Chondrocyte (in vitro differentiated cells): ENCODE measurements at regions not wholly inside any gene's neighbourhood (a gene's known extent, or its start where the extent isn't known, plus 50 kb on each side); places are given as distances from the start of the nearest gene placed in this dataset.

ENCODE experiments used
- DNase-seq: peaks from one replicate; pipeline ENCODE4 v3.0.0; 2021; ENCODE audit warnings: mixed read lengths, low spot score
- H3K27ac Mint-ChIP-seq: one replicate; pipeline ENCODE4 v1.8.0; 2021; ENCODE audit warnings: mild to moderate bottlenecking, moderate library complexity, mixed read lengths; ENCODE audit not compliant: unreplicated experiment
- H3K27me3 Mint-ChIP-seq: 2 replicates; pipeline ENCODE4 v1.8.0; 2021; ENCODE audit warnings: low read depth, mixed read lengths
- H3K36me3 Mint-ChIP-seq: 2 replicates; pipeline ENCODE4 v1.8.0; 2021; ENCODE audit warnings: low read depth, mixed read lengths
- H3K4me1 Mint-ChIP-seq: 2 replicates; pipeline ENCODE4 v1.8.0; 2021; ENCODE audit warnings: low read depth, mild to moderate bottlenecking, mixed read lengths
- H3K4me3 Mint-ChIP-seq: one replicate; pipeline ENCODE4 v1.8.0; 2021; ENCODE audit warnings: mild to moderate bottlenecking, moderate library complexity, mixed read lengths; ENCODE audit not compliant: unreplicated experiment
- H3K9me3 Mint-ChIP-seq: 2 replicates; pipeline ENCODE4 v1.8.0; 2021; ENCODE audit warnings: low read depth, mixed read lengths
- TF ChIP-seq, protein P1 (sequence below): fragments of 200-600 bp; sonication (generic); IDR thresholded peaks from 2 replicates; pipeline ENCODE4 v1.5.0; 2021; ENCODE audit warnings: antibody characterized with exemption, mild to moderate bottlenecking, moderate library complexity

DNA sequence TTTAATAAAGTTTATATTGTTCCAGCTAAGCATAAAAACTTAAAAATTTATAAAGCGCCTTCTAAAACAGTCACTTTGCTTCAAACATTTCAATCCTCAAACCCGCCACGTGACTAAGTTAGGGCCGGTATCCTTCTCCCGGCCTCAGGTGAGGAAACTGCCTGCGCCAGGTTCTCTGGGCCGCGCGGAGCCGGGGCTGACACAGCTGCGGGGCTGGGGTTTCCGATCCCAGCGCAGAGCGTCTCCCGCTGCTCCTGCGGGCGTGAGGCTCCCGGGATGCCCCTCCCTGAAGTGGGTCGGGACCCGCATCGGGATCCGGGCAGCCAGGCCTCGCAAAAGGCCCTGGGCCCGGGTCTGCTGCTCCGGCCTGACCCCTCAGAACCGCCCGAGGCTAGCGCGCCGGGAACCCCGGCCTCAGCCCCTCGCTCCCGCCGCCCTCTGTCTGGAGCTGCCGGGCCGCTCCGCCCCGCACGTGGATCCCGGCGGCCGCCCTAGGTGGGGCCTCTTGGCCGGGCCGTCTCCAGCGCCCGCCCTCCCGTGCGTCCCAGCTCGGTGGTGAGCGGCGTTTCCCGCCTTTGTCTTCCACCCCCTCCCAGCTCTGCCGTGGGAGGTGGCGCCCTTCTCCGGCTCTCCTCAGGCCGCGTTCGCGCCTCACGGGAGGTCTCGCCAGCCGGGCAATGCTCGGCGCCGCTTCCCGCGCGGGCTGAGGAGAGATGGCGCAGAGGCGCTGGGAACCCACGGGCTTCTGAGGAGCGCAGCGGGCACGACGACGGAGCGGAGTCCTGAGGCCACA is 267.9 kb downstream of the DLL1 start:
- Mint-ChIP-seq H3K36me3 (no peaks in the 10 kb centered on the region), H3K4me3 (no peak overlapping the region), H3K4me1 (no peaks in the 10 kb centered on the region), H3K27ac (no peak overlapping the region), H3K27me3 (no peaks in the 10 kb centered on the region), H3K9me3 (no peaks in the 10 kb centered on the region)
- TF ChIP-seq, protein P1, sequence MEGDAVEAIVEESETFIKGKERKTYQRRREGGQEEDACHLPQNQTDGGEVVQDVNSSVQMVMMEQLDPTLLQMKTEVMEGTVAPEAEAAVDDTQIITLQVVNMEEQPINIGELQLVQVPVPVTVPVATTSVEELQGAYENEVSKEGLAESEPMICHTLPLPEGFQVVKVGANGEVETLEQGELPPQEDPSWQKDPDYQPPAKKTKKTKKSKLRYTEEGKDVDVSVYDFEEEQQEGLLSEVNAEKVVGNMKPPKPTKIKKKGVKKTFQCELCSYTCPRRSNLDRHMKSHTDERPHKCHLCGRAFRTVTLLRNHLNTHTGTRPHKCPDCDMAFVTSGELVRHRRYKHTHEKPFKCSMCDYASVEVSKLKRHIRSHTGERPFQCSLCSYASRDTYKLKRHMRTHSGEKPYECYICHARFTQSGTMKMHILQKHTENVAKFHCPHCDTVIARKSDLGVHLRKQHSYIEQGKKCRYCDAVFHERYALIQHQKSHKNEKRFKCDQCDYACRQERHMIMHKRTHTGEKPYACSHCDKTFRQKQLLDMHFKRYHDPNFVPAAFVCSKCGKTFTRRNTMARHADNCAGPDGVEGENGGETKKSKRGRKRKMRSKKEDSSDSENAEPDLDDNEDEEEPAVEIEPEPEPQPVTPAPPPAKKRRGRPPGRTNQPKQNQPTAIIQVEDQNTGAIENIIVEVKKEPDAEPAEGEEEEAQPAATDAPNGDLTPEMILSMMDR, result no peak
- no peak for DNase-seq

DNA sequence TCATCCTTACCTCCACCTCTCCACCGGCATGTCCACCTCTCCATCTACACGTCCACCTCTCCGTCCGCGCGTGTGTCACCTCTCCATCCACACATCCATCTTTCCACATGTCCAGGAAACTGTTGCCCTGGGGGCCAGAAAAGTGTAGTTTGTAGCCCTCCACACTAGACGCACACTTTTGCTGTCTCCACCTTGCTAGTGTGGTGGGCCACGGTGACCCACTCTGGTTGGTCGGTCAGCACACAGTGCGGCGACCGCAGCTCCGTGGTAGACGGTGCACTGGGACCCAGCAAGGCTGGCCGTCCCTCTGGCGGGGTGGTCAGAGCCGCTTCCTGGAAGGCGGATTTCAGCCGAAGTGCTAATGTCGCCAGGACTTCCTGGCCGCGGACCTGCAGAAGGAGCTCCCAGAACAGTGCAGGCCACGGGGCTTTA is 268.6 kb downstream of the DLL1 start:
- DNase-seq, result no peak
- TF ChIP-seq, protein P1, result no peak
- H3K27me3 Mint-ChIP-seq, result peaks cover 2% of the 10 kb centered on the region
- H3K36me3 Mint-ChIP-seq, result no peaks in the 10 kb centered on the region
- H3K4me1 Mint-ChIP-seq, result no peaks in the 10 kb centered on the region
- H3K9me3 Mint-ChIP-seq, result no peaks in the 10 kb centered on the region
- no peak overlapping the region for H3K27ac Mint-ChIP-seq
- no peak overlapping the region for H3K4me3 Mint-ChIP-seq

DNA sequence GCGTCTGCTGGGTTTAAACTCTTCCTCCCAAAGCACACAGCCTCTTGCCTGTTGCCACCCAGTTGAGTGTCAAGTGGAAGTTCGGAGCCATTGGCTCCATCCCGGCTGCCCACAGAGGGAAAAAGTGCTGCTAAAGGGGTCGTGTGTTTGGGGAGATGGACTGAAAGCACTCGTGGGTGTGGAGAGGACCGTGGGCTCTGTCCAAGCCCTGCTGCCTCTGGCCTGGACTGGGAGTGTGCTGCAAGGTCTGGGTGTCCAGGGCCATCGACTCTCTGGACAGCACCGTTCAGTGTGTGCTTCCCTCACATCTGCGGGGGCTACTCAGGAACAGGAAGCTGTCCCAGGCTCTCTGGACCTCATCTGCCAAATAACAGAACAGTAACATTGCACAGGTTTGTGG is 269.3 kb downstream of the DLL1 start:
- Mint-ChIP-seq H3K9me3 (no peaks in the 10 kb centered on the region), H3K4me1 (no peaks in the 10 kb centered on the region), H3K36me3 (no peaks in the 10 kb centered on the region), H3K4me3 (no peak overlapping the region), H3K27me3 (peaks cover 5% of the 10 kb centered on the region), H3K27ac (no peak overlapping the region)
- TF ChIP-seq, protein P1, result no peak
- no peak for DNase-seq

DNA sequence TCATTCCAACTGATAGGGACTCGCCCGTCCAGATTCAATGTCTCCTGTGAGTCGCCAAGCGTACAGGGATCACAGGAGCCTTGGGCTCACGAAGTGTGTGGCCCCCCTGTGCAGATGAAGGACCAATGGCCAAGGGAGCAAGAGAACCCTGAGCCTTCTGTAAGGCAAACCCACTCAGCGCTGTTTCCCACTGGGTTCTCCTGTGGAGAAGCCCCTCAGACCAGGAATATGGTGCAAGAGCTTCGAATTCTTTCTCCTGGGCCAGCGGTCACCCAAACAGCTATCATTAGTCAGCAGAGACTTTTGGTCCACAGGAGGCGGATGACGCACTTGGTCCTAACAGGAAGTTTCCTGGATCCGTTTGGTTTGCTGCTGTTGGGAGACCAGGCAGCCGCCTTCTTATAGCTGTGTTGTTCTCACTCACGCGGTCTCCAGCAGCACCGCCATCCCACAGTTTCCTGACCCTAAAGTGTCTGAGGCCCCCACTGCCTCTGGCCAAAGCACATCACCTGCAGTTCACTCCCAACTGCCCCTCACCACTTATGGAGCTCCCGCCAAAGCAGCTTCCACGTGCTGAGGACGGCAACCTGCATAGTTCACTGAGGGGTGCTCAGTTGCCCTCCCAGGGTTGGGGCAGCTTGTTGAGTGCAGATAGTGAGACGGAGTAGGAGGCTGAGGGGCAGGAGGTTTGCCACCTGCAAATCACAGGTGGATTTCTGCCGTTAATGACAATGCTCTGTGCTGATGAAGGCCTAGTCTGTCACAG is 268.6 kb downstream of the ERMARD start:
- no peaks in the 10 kb centered on the region for H3K4me1 Mint-ChIP-seq
- no peak for DNase-seq

More for the DNA sequence above, 268.6 kb downstream of the ERMARD start:
- TF ChIP-seq, protein P1, result no peak
- no peaks in the 10 kb centered on the region for H3K9me3 Mint-ChIP-seq
- no peak overlapping the region for H3K27ac Mint-ChIP-seq
- H3K36me3 Mint-ChIP-seq, result no peaks in the 10 kb centered on the region
- no peak overlapping the region for H3K4me3 Mint-ChIP-seq
- peaks cover 13% of the 10 kb centered on the region for H3K27me3 Mint-ChIP-seq
